ENCODE measurements at regions not wholly inside any gene's neighbourhood (a gene's known extent, or its start where the extent isn't known, plus 50 kb on each side); places are given as distances from the start of the nearest gene placed in this dataset.
"Not testable (repeated sequence)": the region's sequence is repeated elsewhere in the genome, so short reads cannot be mapped to it uniquely, and the experiment has no call there.

GRCh38 chr15:30697315-30697685, 71.4 kb downstream of the ARHGAP11B start:
- not testable (repeated sequence) for H4K5ac ChIP-seq (ENCODE audit: insufficient read length, low read depth, low read length); DNase-seq; H3K27me3 ChIP-seq (ENCODE audit: insufficient read depth, low read length); H3K18ac ChIP-seq (ENCODE audit: insufficient read length, low read depth, low read length); H2BK5ac ChIP-seq (ENCODE audit: insufficient read length, low read length); H4K20me1 ChIP-seq (ENCODE audit: control insufficient read depth, insufficient read depth, insufficient read length); H3K14ac ChIP-seq (ENCODE audit: insufficient read depth, low read length); H3K23ac ChIP-seq (ENCODE audit: insufficient read length, low read depth, low read length); H2BK120ac ChIP-seq (ENCODE audit: low read depth, low read length, poor library complexity, severe bottlenecking); H3K27me3 Mint-ChIP-seq (ENCODE audit: low read depth); H2AK5ac ChIP-seq (ENCODE audit: insufficient read length, low read length); H2BK12ac ChIP-seq (ENCODE audit: insufficient read length, low read depth, low read length); H3K4me2 ChIP-seq (ENCODE audit: insufficient read depth, insufficient read length, low read length); H3K27ac ChIP-seq (ENCODE audit: insufficient read length, low read depth, low read length); H3K27ac Mint-ChIP-seq; H3K79me1 ChIP-seq (ENCODE audit: insufficient read depth, low read depth, low read length, poor library complexity, severe bottlenecking); H3K9ac ChIP-seq (ENCODE audit: extremely low read depth, insufficient read length, low read length); H3K4ac ChIP-seq (ENCODE audit: low read depth, low read length); H3K9me3 Mint-ChIP-seq; H3K9me3 ChIP-seq (ENCODE audit: control insufficient read depth, low read depth, low read length); H2AFZ ChIP-seq (ENCODE audit: low read length); H3K36me3 Mint-ChIP-seq (ENCODE audit: insufficient read depth in 1 of 3, low read depth in 3 of 3); H3K4me1 Mint-ChIP-seq; H3K56ac ChIP-seq (ENCODE audit: insufficient read length, low read depth, low read length); H3K79me2 ChIP-seq (ENCODE audit: insufficient read depth, low read length); H3K4me3 Mint-ChIP-seq; H2BK20ac ChIP-seq (ENCODE audit: low read depth, low read length, poor library complexity, severe bottlenecking); H2BK15ac ChIP-seq (ENCODE audit: low read depth, low read length); H3T11ph ChIP-seq (ENCODE audit: low read length); H4K8ac ChIP-seq (replicated peaks; ENCODE audit: insufficient read length, low read depth, low read length); H3K4me1 ChIP-seq (ENCODE audit: insufficient read depth, low read length); H3K23me2 ChIP-seq (ENCODE audit: insufficient read length, low read depth, low read length, poor library complexity, severe bottlenecking); H4K91ac ChIP-seq (ENCODE audit: insufficient read length, low read depth, low read length)
- WGBS (ENCODE audit: extremely low coverage, insufficient read length, low lambda C conversion rate): no CpG with 5 or more reads among the region's 3 CpGs

GRCh38 chr15:30700006-30700597, 74.2 kb downstream of the ARHGAP11B start:
- not testable (repeated sequence) for H3K56ac ChIP-seq (ENCODE audit: insufficient read length, low read depth, low read length); H2BK15ac ChIP-seq (ENCODE audit: low read depth, low read length); H3K36me3 Mint-ChIP-seq (ENCODE audit: insufficient read depth in 1 of 3, low read depth in 3 of 3); DNase-seq; H3K4me2 ChIP-seq (ENCODE audit: insufficient read depth, insufficient read length, low read length); H3K27ac Mint-ChIP-seq; H2BK20ac ChIP-seq (ENCODE audit: low read depth, low read length, poor library complexity, severe bottlenecking); H2AK5ac ChIP-seq (ENCODE audit: insufficient read length, low read length); H3K14ac ChIP-seq (ENCODE audit: insufficient read depth, low read length); H3K18ac ChIP-seq (ENCODE audit: insufficient read length, low read depth, low read length); H3K27me3 ChIP-seq (ENCODE audit: insufficient read depth, low read length); H3K23ac ChIP-seq (ENCODE audit: insufficient read length, low read depth, low read length); H2BK12ac ChIP-seq (ENCODE audit: insufficient read length, low read depth, low read length); H3K27me3 Mint-ChIP-seq (ENCODE audit: low read depth); H3T11ph ChIP-seq (ENCODE audit: low read length); H3K4ac ChIP-seq (ENCODE audit: low read depth, low read length); H2BK120ac ChIP-seq (ENCODE audit: low read depth, low read length, poor library complexity, severe bottlenecking); H3K23me2 ChIP-seq (ENCODE audit: insufficient read length, low read depth, low read length, poor library complexity, severe bottlenecking); H2BK5ac ChIP-seq (ENCODE audit: insufficient read length, low read length); H3K27ac ChIP-seq (ENCODE audit: insufficient read length, low read depth, low read length); H3K9ac ChIP-seq (ENCODE audit: extremely low read depth, insufficient read length, low read length); H3K4me1 ChIP-seq (ENCODE audit: insufficient read depth, low read length); H3K79me1 ChIP-seq (ENCODE audit: insufficient read depth, low read depth, low read length, poor library complexity, severe bottlenecking); H2AFZ ChIP-seq (ENCODE audit: low read length); H4K8ac ChIP-seq (replicated peaks; ENCODE audit: insufficient read length, low read depth, low read length); H4K91ac ChIP-seq (ENCODE audit: insufficient read length, low read depth, low read length); H3K4me1 Mint-ChIP-seq; H3K9me3 Mint-ChIP-seq; H4K5ac ChIP-seq (ENCODE audit: insufficient read length, low read depth, low read length); H3K9me3 ChIP-seq (ENCODE audit: control insufficient read depth, low read depth, low read length); H3K4me3 Mint-ChIP-seq; H4K20me1 ChIP-seq (ENCODE audit: control insufficient read depth, insufficient read depth, insufficient read length); H3K79me2 ChIP-seq (ENCODE audit: insufficient read depth, low read length)
- WGBS (ENCODE audit: extremely low coverage, insufficient read length, low lambda C conversion rate): no CpG with 5 or more reads among the region's 7 CpGs
